ENCODE measurements at regions not wholly inside any gene's neighbourhood (a gene's known extent, or its start where the extent isn't known, plus 50 kb on each side); places are given as distances from the start of the nearest gene placed in this dataset.

DNA sequence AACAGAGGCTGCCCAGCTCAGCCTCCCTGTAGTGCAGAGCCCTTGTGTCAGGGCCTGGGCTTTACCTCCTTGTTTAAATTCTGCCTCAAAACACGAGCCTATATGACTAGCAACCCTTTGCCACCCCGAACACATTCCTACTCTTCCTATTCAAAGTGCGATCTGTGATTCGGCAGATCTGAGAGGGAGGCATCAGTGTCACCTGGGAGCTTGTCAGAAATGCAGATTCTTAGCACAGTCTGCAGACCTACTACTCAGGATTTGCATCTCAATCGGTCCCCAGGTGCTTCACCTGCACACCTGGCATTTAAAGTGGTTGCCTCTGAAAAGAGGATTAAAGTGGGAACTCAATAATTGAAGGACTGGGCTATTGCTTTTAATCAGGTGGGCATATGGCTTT, 273.2 kb upstream of the TOPAZ1 start:
- BruUV-seq (replicated peaks): no TSS peak
- POLR2A ChIA-PET: no interaction called here
- no peaks in the 10 kb centered on the region for H3K4me1 ChIP-seq (ENCODE audit: control insufficient read depth, insufficient read depth, low read length)
- DNase-seq (ENCODE audit: low read depth, low spot score): no peak
- no peak for ATAC-seq
- H3K4me3 ChIP-seq (ENCODE audit: low read depth in 2 of 2, low read length in 2 of 2): no peak overlapping the region
- no peak overlapping the region for H3K27ac ChIP-seq (ENCODE audit: low read length)
- intact Hi-C loops (cut with micrococcal nuclease; ENCODE audit: unreplicated experiment): no loop called here
- no peaks in the 10 kb centered on the region for H3K36me3 ChIP-seq (ENCODE audit: control insufficient read depth, insufficient read depth, low read length)
- in situ Hi-C loops (cut with HindIII; ENCODE audit: low pct_unique_long_range_greater_than_20kb, low sequenced_read_pairs): no loop called here
- TF ChIP-seq SIN3A (IDR thresholded peaks at IDR 0.05; ENCODE audit: borderline replicate concordance, insufficient read depth, low read depth, low read length): no peak
- TF ChIP-seq POLR2AphosphoS5 (IDR thresholded peaks at IDR 0.05; ENCODE audit: low read depth, low read length): no peak
- TF ChIP-seq TCF7L2 (IDR thresholded peaks at IDR 0.05; ENCODE audit: low read depth, low read length): no peak
- TF ChIP-seq, protein P1, sequence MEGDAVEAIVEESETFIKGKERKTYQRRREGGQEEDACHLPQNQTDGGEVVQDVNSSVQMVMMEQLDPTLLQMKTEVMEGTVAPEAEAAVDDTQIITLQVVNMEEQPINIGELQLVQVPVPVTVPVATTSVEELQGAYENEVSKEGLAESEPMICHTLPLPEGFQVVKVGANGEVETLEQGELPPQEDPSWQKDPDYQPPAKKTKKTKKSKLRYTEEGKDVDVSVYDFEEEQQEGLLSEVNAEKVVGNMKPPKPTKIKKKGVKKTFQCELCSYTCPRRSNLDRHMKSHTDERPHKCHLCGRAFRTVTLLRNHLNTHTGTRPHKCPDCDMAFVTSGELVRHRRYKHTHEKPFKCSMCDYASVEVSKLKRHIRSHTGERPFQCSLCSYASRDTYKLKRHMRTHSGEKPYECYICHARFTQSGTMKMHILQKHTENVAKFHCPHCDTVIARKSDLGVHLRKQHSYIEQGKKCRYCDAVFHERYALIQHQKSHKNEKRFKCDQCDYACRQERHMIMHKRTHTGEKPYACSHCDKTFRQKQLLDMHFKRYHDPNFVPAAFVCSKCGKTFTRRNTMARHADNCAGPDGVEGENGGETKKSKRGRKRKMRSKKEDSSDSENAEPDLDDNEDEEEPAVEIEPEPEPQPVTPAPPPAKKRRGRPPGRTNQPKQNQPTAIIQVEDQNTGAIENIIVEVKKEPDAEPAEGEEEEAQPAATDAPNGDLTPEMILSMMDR (IDR thresholded peaks at IDR 0.05): no peak
- no peak for TF ChIP-seq REST (IDR thresholded peaks at IDR 0.05; ENCODE audit: insufficient read depth in 1 of 2, low read depth in 2 of 2, low read length in 1 of 2)
- CTCF ChIA-PET: no interaction called here
- no peaks in the 10 kb centered on the region for H3K27me3 ChIP-seq (ENCODE audit: control insufficient read depth, insufficient read depth, low read length)
- no peaks in the 10 kb centered on the region for H3K9me3 ChIP-seq (ENCODE audit: control insufficient read depth, insufficient read depth, low read depth, low read length)

DNA sequence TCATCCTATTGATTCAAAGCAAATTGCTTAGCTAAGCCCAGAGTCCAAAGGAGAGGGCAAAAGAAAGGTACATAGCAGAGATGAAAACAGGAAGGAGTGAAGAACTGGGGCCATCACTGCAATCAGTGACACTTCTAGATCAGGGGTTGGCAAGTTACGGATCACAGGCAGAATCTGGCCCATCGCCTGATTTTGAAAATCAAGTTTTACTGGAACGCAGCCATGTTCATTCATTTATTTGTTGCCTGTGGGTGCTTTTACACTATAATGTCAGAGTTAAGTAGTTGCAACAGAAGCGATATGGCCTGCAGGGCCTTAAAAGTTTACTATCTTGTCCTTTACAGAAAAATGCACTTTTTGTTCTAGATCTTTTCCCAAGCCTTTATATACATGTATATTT, 271.7 kb upstream of the TOPAZ1 start:
- ChIA-PET CTCF (no interaction called here), POLR2A (no interaction called here)
- BruUV-seq (replicated peaks): no TSS peak
- Histone ChIP-seq H3K36me3 (ENCODE audit: control insufficient read depth, insufficient read depth, low read length) (no peaks in the 10 kb centered on the region), H3K27me3 (ENCODE audit: control insufficient read depth, insufficient read depth, low read length) (no peaks in the 10 kb centered on the region), H3K27ac (ENCODE audit: low read length) (no peak overlapping the region), H3K9me3 (ENCODE audit: control insufficient read depth, insufficient read depth, low read depth, low read length) (no peaks in the 10 kb centered on the region), H3K4me3 (ENCODE audit: low read depth in 2 of 2, low read length in 2 of 2) (no peak overlapping the region), H3K4me1 (ENCODE audit: control insufficient read depth, insufficient read depth, low read length) (no peaks in the 10 kb centered on the region)
- intact Hi-C loops (cut with micrococcal nuclease; ENCODE audit: unreplicated experiment) (no loop called here), in situ Hi-C loops (cut with HindIII; ENCODE audit: low pct_unique_long_range_greater_than_20kb, low sequenced_read_pairs) (no loop called here)
- TF ChIP-seq TCF7L2 (IDR thresholded peaks at IDR 0.05; ENCODE audit: low read depth, low read length) (no peak), POLR2AphosphoS5 (IDR thresholded peaks at IDR 0.05; ENCODE audit: low read depth, low read length) (no peak), SIN3A (IDR thresholded peaks at IDR 0.05; ENCODE audit: borderline replicate concordance, insufficient read depth, low read depth, low read length) (no peak)
- TF ChIP-seq, protein P1 (IDR thresholded peaks at IDR 0.05): no peak
- no peak for DNase-seq (ENCODE audit: low read depth, low spot score)
- no peak for ATAC-seq

Measured in Panc1 (cell line).